Panc1 (cell line): ENCODE measurements at regions not wholly inside any gene's neighbourhood (a gene's known extent, or its start where the extent isn't known, plus 50 kb on each side); places are given as distances from the start of the nearest gene placed in this dataset.

Experiments used
- POLR2AphosphoS5 ChIP-seq: IDR thresholded peaks from 2 replicates; pipeline ENCODE4 v1.6.1; 2012; ENCODE audit warnings: mild to moderate bottlenecking, low read depth, low read length, moderate library complexity
- SIN3A ChIP-seq: IDR thresholded peaks from 2 replicates; pipeline ENCODE4 v1.6.1; 2012; ENCODE audit warnings: low read depth, mild to moderate bottlenecking, low read length, moderate library complexity, borderline replicate concordance; ENCODE audit not compliant: insufficient read depth
- TF ChIP-seq, protein P1 (sequence below): fragments of 450-650 bp; IDR thresholded peaks from 2 replicates; pipeline ENCODE4 v1.5.1; 2017; ENCODE audit warnings: mild to moderate bottlenecking

DNA sequence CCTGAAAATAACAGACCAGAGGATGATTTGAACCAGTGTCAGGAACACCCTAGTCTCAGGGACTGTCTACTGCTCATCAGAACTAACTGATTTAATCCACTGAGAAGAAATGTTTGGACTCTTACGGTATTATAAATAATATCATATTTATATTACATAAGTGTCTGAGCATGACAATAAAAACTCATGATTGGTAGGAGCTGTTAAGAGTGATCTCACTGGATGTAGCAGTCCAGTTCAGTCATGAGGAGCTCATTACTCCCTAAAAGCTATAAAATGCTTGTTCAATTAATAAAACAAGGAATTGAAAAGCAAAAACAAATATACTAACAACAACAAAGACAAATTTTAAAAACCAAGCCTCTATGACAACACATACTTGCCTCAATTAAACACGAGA lies 68.8 kb upstream of the BCL9 start:
- TF ChIP-seq, protein P1, sequence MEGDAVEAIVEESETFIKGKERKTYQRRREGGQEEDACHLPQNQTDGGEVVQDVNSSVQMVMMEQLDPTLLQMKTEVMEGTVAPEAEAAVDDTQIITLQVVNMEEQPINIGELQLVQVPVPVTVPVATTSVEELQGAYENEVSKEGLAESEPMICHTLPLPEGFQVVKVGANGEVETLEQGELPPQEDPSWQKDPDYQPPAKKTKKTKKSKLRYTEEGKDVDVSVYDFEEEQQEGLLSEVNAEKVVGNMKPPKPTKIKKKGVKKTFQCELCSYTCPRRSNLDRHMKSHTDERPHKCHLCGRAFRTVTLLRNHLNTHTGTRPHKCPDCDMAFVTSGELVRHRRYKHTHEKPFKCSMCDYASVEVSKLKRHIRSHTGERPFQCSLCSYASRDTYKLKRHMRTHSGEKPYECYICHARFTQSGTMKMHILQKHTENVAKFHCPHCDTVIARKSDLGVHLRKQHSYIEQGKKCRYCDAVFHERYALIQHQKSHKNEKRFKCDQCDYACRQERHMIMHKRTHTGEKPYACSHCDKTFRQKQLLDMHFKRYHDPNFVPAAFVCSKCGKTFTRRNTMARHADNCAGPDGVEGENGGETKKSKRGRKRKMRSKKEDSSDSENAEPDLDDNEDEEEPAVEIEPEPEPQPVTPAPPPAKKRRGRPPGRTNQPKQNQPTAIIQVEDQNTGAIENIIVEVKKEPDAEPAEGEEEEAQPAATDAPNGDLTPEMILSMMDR, result no peak
- TF ChIP-seq POLR2AphosphoS5 (no peak), SIN3A (no peak)
